ENCODE measurements at regions not wholly inside any gene's neighbourhood (a gene's known extent, or its start where the extent isn't known, plus 50 kb on each side); places are given as distances from the start of the nearest gene placed in this dataset.

DNA sequence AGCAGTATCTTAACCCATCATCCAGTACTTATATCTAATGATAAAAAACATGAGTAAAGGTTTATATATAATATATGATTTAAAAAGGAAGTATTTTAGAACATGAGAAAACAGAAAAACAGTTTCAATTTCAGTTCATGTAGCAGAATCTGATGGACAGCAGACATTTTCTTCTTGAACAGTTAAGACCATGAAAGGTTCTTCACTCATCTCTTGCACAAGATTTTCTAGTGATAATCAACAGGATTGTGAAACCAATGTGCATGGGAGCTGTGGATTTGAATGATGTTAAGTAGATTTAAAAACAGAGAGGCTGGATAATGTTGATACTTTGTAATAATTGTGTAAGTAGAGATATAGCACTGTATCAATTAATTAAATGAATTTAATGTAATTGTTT lies 1297.6 kb downstream of the BRINP3 start:
- POLR2A ChIA-PET (ENCODE audit: unreplicated experiment), result no interaction called here

DNA sequence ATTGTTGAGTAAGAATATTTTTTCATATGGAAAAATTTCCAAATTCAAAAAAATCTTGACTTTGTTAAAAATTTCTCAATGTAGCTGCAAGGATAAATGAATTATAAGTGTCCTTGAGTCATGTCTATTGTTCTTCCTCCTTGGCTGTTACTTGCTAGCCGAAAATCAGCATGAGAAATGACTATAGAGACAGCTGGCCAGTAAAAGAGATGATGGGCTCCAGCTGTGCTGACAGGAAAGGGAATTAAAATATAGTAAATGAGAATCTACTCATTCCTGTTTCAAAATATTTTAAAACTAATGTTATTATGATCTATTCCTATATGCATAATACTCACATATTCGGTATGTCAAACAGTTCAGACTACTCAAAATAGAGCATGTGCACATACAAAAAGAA lies 1292.6 kb downstream of the BRINP3 start:
- Histone ChIP-seq H3F3A (ENCODE audit: insufficient read depth, low read depth) (no peaks in the 10 kb centered on the region), H3K79me2 (ENCODE audit: low read depth) (no peaks in the 10 kb centered on the region), H4K20me1 (ENCODE audit: insufficient read depth) (no peaks in the 10 kb centered on the region), H3K9me2 (ENCODE audit: insufficient read depth) (no peaks in the 10 kb centered on the region), H3K4me3 (no peak overlapping the region), H3K27ac (no peak overlapping the region), H3K4me2 (no peak overlapping the region), H2AFZ (no peak overlapping the region), H3K9me3 (ENCODE audit: insufficient read depth, low read depth) (no peaks in the 10 kb centered on the region), H3K27me3 (ENCODE audit: insufficient read depth, low read depth) (no peaks in the 10 kb centered on the region), H3K36me3 (ENCODE audit: low read depth) (no peaks in the 10 kb centered on the region), H3K4me1 (replicated peaks; ENCODE audit: insufficient read depth) (no peaks in the 10 kb centered on the region)
- POLR2A ChIA-PET (ENCODE audit: unreplicated experiment), result no interaction called here
- CTCF ChIA-PET, result no interaction called here
- DNase-seq, result no peak
- TF ChIP-seq, protein P1, sequence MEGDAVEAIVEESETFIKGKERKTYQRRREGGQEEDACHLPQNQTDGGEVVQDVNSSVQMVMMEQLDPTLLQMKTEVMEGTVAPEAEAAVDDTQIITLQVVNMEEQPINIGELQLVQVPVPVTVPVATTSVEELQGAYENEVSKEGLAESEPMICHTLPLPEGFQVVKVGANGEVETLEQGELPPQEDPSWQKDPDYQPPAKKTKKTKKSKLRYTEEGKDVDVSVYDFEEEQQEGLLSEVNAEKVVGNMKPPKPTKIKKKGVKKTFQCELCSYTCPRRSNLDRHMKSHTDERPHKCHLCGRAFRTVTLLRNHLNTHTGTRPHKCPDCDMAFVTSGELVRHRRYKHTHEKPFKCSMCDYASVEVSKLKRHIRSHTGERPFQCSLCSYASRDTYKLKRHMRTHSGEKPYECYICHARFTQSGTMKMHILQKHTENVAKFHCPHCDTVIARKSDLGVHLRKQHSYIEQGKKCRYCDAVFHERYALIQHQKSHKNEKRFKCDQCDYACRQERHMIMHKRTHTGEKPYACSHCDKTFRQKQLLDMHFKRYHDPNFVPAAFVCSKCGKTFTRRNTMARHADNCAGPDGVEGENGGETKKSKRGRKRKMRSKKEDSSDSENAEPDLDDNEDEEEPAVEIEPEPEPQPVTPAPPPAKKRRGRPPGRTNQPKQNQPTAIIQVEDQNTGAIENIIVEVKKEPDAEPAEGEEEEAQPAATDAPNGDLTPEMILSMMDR (conservative IDR thresholded peaks at IDR 0.05), result no peak
- no peak for TF ChIP-seq EZH2 (IDR thresholded peaks at IDR 0.05; ENCODE audit: low read depth)
- intact Hi-C loops (cut with micrococcal nuclease; ENCODE audit: unreplicated experiment), result no loop called here
- BruUV-seq (replicated peaks), result no TSS peak

More for the DNA sequence above, 1297.6 kb downstream of the BRINP3 start:
- Histone ChIP-seq H3K27me3 (ENCODE audit: insufficient read depth, low read depth) (no peaks in the 10 kb centered on the region), H3F3A (ENCODE audit: insufficient read depth, low read depth) (no peaks in the 10 kb centered on the region), H3K36me3 (ENCODE audit: low read depth) (no peaks in the 10 kb centered on the region), H3K79me2 (ENCODE audit: low read depth) (no peaks in the 10 kb centered on the region), H3K9me3 (ENCODE audit: insufficient read depth, low read depth) (no peaks in the 10 kb centered on the region), H3K27ac (no peak overlapping the region), H3K9me2 (ENCODE audit: insufficient read depth) (peaks cover 6% of the 10 kb centered on the region; the same call in 1 of the 2 replicates), H3K4me3 (no peak overlapping the region), H3K4me2 (no peak overlapping the region), H4K20me1 (ENCODE audit: insufficient read depth) (no peaks in the 10 kb centered on the region), H2AFZ (no peak overlapping the region), H3K4me1 (replicated peaks; ENCODE audit: insufficient read depth) (no peaks in the 10 kb centered on the region)
- CTCF ChIA-PET, result no interaction called here
- intact Hi-C loops (cut with micrococcal nuclease; ENCODE audit: unreplicated experiment), result no loop called here
- BruUV-seq (replicated peaks), result no TSS peak
- no peak for TF ChIP-seq EZH2 (IDR thresholded peaks at IDR 0.05; ENCODE audit: low read depth)
- TF ChIP-seq, protein P1 (conservative IDR thresholded peaks at IDR 0.05), result no peak
- DNase-seq, result no peak

DNA sequence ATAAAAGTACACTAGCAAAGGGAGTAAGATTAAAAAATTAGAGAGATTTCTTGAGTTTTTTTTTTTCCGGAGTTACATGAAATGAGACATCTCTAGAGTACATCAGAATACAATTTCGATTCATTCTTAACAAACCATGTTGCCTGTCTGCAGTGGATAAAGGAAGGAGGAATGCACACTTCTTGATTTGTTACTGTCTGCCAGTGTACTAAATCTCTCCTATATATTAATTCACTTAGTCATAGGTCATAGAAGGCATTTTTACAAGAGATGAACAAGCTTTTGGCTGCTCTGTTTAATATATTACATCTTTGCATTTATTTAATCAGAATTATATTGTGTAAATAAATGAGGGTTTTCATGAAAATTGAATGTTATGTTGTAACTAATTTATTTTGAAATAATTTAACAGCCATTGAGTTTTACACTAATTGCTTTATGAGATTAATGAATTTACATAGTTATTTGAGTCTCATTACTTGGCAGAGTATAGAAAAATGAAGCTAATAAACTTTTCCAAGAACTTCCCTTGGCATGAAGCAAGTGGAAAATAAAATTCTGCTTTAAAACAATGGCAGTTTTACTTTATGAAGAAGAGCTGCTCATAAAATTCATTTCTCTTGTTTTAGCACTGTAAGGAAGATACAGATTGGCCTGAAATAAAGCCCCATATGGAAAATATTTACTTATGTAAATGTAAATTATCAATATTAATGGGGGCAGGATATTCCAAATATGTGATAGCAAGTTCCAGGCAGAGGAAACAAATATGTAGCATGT lies 1284.7 kb downstream of the BRINP3 start:
- no peak overlapping the region for H3K4me2 ChIP-seq
- no peaks in the 10 kb centered on the region for H3K27me3 ChIP-seq (ENCODE audit: insufficient read depth, low read depth)
- H3F3A ChIP-seq (ENCODE audit: insufficient read depth, low read depth), result no peaks in the 10 kb centered on the region
- no peaks in the 10 kb centered on the region for H4K20me1 ChIP-seq (ENCODE audit: insufficient read depth)
- no peaks in the 10 kb centered on the region for H3K4me1 ChIP-seq (replicated peaks; ENCODE audit: insufficient read depth)
- H2AFZ ChIP-seq, result no peak overlapping the region
- intact Hi-C loops (cut with micrococcal nuclease; ENCODE audit: unreplicated experiment), result no loop called here
- no TSS peak for BruUV-seq (replicated peaks)
- no peaks in the 10 kb centered on the region for H3K9me3 ChIP-seq (ENCODE audit: insufficient read depth, low read depth)
- DNase-seq, result no peak
- no peak for TF ChIP-seq EZH2 (IDR thresholded peaks at IDR 0.05; ENCODE audit: low read depth)
- TF ChIP-seq, protein P1 (conservative IDR thresholded peaks at IDR 0.05), result no peak
- H3K79me2 ChIP-seq (ENCODE audit: low read depth), result no peaks in the 10 kb centered on the region
- ChIA-PET CTCF (no interaction called here), POLR2A (ENCODE audit: unreplicated experiment) (no interaction called here)
- no peak overlapping the region for H3K4me3 ChIP-seq
- H3K36me3 ChIP-seq (ENCODE audit: low read depth), result no peaks in the 10 kb centered on the region
- no peak overlapping the region for H3K27ac ChIP-seq
- no peaks in the 10 kb centered on the region for H3K9me2 ChIP-seq (ENCODE audit: insufficient read depth)

Data from PC-9 (cell line).